ENCODE measurements at regions not wholly inside any gene's neighbourhood (a gene's known extent, or its start where the extent isn't known, plus 50 kb on each side); places are given as distances from the start of the nearest gene placed in this dataset.

DNA sequence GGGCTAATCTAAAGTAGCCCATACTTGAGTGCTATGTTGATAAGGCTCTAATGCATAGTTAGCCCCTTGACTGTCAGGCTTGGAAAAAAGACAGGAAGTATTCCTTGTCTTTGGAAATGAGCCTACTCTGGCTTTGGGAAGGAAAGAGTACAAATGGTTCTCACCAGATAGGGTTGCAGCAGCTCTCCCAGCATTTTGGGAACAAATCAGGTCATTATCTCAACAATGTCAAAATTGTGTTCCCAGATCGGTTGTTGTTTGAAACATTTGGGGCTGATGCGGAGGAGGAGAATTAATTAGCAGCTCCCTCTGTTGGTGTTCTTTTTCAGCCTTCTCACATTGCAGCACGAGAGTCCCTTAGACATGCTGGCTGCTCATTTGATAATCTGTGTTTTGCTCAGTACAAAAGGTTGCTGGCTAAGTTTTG lies 294.7 kb upstream of the DMRT1 start:
- TF ChIP-seq, protein P1, sequence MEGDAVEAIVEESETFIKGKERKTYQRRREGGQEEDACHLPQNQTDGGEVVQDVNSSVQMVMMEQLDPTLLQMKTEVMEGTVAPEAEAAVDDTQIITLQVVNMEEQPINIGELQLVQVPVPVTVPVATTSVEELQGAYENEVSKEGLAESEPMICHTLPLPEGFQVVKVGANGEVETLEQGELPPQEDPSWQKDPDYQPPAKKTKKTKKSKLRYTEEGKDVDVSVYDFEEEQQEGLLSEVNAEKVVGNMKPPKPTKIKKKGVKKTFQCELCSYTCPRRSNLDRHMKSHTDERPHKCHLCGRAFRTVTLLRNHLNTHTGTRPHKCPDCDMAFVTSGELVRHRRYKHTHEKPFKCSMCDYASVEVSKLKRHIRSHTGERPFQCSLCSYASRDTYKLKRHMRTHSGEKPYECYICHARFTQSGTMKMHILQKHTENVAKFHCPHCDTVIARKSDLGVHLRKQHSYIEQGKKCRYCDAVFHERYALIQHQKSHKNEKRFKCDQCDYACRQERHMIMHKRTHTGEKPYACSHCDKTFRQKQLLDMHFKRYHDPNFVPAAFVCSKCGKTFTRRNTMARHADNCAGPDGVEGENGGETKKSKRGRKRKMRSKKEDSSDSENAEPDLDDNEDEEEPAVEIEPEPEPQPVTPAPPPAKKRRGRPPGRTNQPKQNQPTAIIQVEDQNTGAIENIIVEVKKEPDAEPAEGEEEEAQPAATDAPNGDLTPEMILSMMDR (IDR thresholded peaks at IDR 0.05): peak; percentile 30 to 53 (median 42)
- no peak for TF ChIP-seq POLR2A (IDR thresholded peaks at IDR 0.05)
